Right lobe of liver (tissue), 6 donors: ENCODE measurements at regions not wholly inside any gene's neighbourhood (a gene's known extent, or its start where the extent isn't known, plus 50 kb on each side); places are given as distances from the start of the nearest gene placed in this dataset.

Source experiments
- ATAC-seq, 4 donors: fragments of 200-7000 bp; cut with Tn5 transposase; one replicate each; pipeline ENCODE4 v1.9.1; 2020; ENCODE audit warnings: mild to moderate bottlenecking in 4 of 4, moderate library complexity in 4 of 4
- DNase-seq, 3 donors: peaks; one replicate each; pipeline ENCODE4 v3.0.0-alpha.2; 2020
- H3K27ac ChIP-seq, 3 donors: fragments of 200-600 bp; one replicate each; pipeline ENCODE4 v1.8.0; 2022
- H3K27me3 ChIP-seq, 2 donors: fragments of 200-600 bp; one replicate each; pipeline ENCODE4 v1.8.0; 2022
- H3K36me3 ChIP-seq, 4 donors: fragments of 200-600 bp; sonication (generic) in 1 of 4; one replicate each; pipeline versions ENCODE4 v1.5.1 to v1.8.0; 2017 to 2022; ENCODE audit warnings: control low read depth in 1 of 4
- H3K4me1 ChIP-seq, 4 donors: fragments of 200-600 bp; sonication (generic) in 1 of 4; one replicate each; pipeline versions ENCODE4 v1.5.1 to v1.8.0; 2017 to 2022; ENCODE audit warnings: control low read depth in 1 of 4
- H3K4me3 ChIP-seq, 3 donors: fragments of 200-600 bp; one replicate each; pipeline ENCODE4 v1.8.0; 2022
- H3K9me3 ChIP-seq, 4 donors: fragments of 200-600 bp; sonication (generic) in 1 of 4; one replicate each; pipeline versions ENCODE4 v1.5.1 to v1.8.0; 2017 to 2022; ENCODE audit warnings: control low read depth in 1 of 4
- CTCF ChIP-seq, 4 donors: fragments of 200-600 bp in 3 of 4; fragments of 450-650 bp in 1 of 4; IDR thresholded peaks; one replicate each; pipeline versions ENCODE4 v1.5.1 to v1.8.0; 2016 to 2022; ENCODE audit warnings: antibody characterized with exemption in 4 of 4, mild to moderate bottlenecking in 2 of 4
- POLR2A ChIP-seq: fragments of 450-650 bp; IDR thresholded peaks from one replicate; pipeline ENCODE4 v1.6.1; 2017; ENCODE audit warnings: antibody characterized with exemption, mild to moderate bottlenecking
- WGBS: methylation state at CpG from one replicate; pipeline ENCODE4 v1.1.6; 2018; ENCODE audit warnings: low coverage, low lambda C conversion rate; ENCODE audit not compliant: insufficient coverage; ENCODE audit errors: missing lambda C conversion rate; 5-methylcytosine and 5-hydroxymethylcytosine counted together
- intact Hi-C, 2 donors: fragments of 100-400 bp; cut with DNase I; formaldehyde crosslinking; loops; one replicate each; pipeline versions ENCODE4 v1.11.2 to v1.14.1; 2022
- donor health status: DM: no; HTN: yes; CAD: no.
- donor health status: DM: no; HTN: no; CAD: no.
- donor health status: DM: no; HTN: no; CAD: no.
- donor health status: DM: no; HTN: yes; CAD: no.
- donor health status: DM: no; HTN: yes; CAD: no.

GRCh38 chr10:60679388-60679990, 98.8 kb upstream of the CDK1 start:
- DNase-seq (no peak), ATAC-seq (no peak)
- Histone ChIP-seq H3K4me3 (no peak overlapping the region), H3K27ac (no peak overlapping the region), H3K9me3 (no peaks in the 10 kb centered on the region), H3K4me1 (no peaks in the 10 kb centered on the region), H3K36me3 (no peaks in the 10 kb centered on the region), H3K27me3 (no peaks in the 10 kb centered on the region)
- no peak for TF ChIP-seq CTCF (IDR thresholded peaks at IDR 0.05)
- no peak for TF ChIP-seq POLR2A
- intact Hi-C loops, result no loop called here
- WGBS, result 79% methylated on average over 7 of the region's 10 CpGs

GRCh38 chr10:60678978-60679377, 99.3 kb upstream of the CDK1 start:
- Histone ChIP-seq H3K27ac (no peak overlapping the region), H3K36me3 (no peaks in the 10 kb centered on the region), H3K4me3 (no peak overlapping the region), H3K4me1 (no peaks in the 10 kb centered on the region), H3K9me3 (no peaks in the 10 kb centered on the region), H3K27me3 (no peaks in the 10 kb centered on the region)
- DNase-seq, result no peak
- 75% methylated on average over 2 of the region's 4 CpGs for WGBS
- intact Hi-C loops, result no loop called here
- TF ChIP-seq POLR2A (no peak), CTCF (IDR thresholded peaks at IDR 0.05) (no peak)
- no peak for ATAC-seq

GRCh38 chr10:60677531-60678129, 100.6 kb upstream of the CDK1 start:
- DNase-seq (no peak), ATAC-seq (peak in 2 of 4 donors; percentile 36 to 75)
- WGBS, result 65% methylated on average over 4 of the region's 4 CpGs
- Histone ChIP-seq H3K9me3 (no peaks in the 10 kb centered on the region), H3K36me3 (no peaks in the 10 kb centered on the region), H3K27ac (no peak overlapping the region), H3K4me3 (no peak overlapping the region), H3K27me3 (no peaks in the 10 kb centered on the region), H3K4me1 (no peaks in the 10 kb centered on the region)
- TF ChIP-seq CTCF (IDR thresholded peaks at IDR 0.05) (no peak), POLR2A (no peak)
- intact Hi-C loops, result no loop called here

GRCh38 chr10:60675236-60675635, 103.0 kb upstream of the CDK1 start:
- no peak for ATAC-seq
- no peaks in the 10 kb centered on the region for H3K27me3 ChIP-seq
- TF ChIP-seq POLR2A (no peak), CTCF (IDR thresholded peaks at IDR 0.05) (no peak)

More at GRCh38 chr10:60675236-60675635, 103.0 kb upstream of the CDK1 start:
- Histone ChIP-seq H3K27ac (no peak overlapping the region), H3K36me3 (no peaks in the 10 kb centered on the region), H3K4me3 (no peak overlapping the region), H3K4me1 (no peaks in the 10 kb centered on the region), H3K9me3 (no peaks in the 10 kb centered on the region)
- intact Hi-C loops, result no loop called here
- DNase-seq, result no peak
